SK-N-SH treated with all-trans-retinoic acid at 6 μM for 48 hours (cell line): ENCODE measurements at regions not wholly inside any gene's neighbourhood (a gene's known extent, or its start where the extent isn't known, plus 50 kb on each side); places are given as distances from the start of the nearest gene placed in this dataset.

Experiments
- ARNTL ChIP-seq: fragments of 450-650 bp; formaldehyde crosslinking; IDR thresholded peaks from 2 replicates; pipeline ENCODE4 v1.5.0; 2020; ENCODE audit warnings: low read depth, mild to moderate bottlenecking, moderate library complexity, borderline replicate concordance
- BACH2 ChIP-seq: fragments of 250-450 bp; sonication (Bioruptor Pico); IDR thresholded peaks from 2 replicates; pipeline ENCODE4 v1.9.0; 2021; ENCODE audit warnings: mild to moderate bottlenecking, borderline replicate concordance
- CSRNP3 ChIP-seq: fragments of 250-450 bp; sonication (Bioruptor Pico); IDR thresholded peaks from 2 replicates; pipeline ENCODE4 v1.5.1; 2021; ENCODE audit warnings: mild to moderate bottlenecking, moderate library complexity
- ESRRG ChIP-seq: fragments of 250-450 bp; sonication (Bioruptor Pico); IDR thresholded peaks from 2 replicates; pipeline ENCODE4 v1.6.1; 2021; ENCODE audit warnings: mild to moderate bottlenecking
- GLIS3 ChIP-seq: fragments of 250-450 bp; sonication (Bioruptor Pico); IDR thresholded peaks from 2 replicates; pipeline ENCODE4 v1.5.0; 2020; ENCODE audit warnings: mild to moderate bottlenecking, moderate library complexity
- PATZ1 ChIP-seq: fragments of 250-450 bp; sonication (Bioruptor Pico); IDR thresholded peaks from 2 replicates; pipeline ENCODE4 v1.8.0; 2020; ENCODE audit warnings: mild to moderate bottlenecking, moderate library complexity, borderline replicate concordance
- SNAI2 ChIP-seq: fragments of 250-450 bp; sonication (Bioruptor Pico); IDR thresholded peaks from 2 replicates; pipeline ENCODE4 v1.5.0; 2020; ENCODE audit warnings: mild to moderate bottlenecking, moderate library complexity
- TCF4 ChIP-seq: fragments of 250-450 bp; sonication (Bioruptor Pico); IDR thresholded peaks from 2 replicates; pipeline ENCODE4 v1.8.0; 2021; ENCODE audit warnings: mild to moderate bottlenecking, moderate library complexity, borderline replicate concordance
- TOX ChIP-seq: fragments of 250-450 bp; sonication (Bioruptor Pico); IDR thresholded peaks from 2 replicates; pipeline ENCODE4 v1.8.0; 2021; ENCODE audit warnings: mild to moderate bottlenecking, moderate library complexity, borderline replicate concordance
- TSHZ2 ChIP-seq: fragments of 250-450 bp; sonication (Bioruptor Pico); IDR thresholded peaks from 2 replicates; pipeline ENCODE4 v1.5.0; 2020; ENCODE audit warnings: mild to moderate bottlenecking, moderate library complexity
- ZFP3 ChIP-seq: fragments of 250-450 bp; sonication (Bioruptor Pico); IDR thresholded peaks from 2 replicates; pipeline ENCODE4 v1.5.0; 2020; ENCODE audit warnings: mild to moderate bottlenecking, moderate library complexity
- ZFP30 ChIP-seq: fragments of 450-650 bp; formaldehyde crosslinking; IDR thresholded peaks from 2 replicates; pipeline ENCODE4 v1.5.0; 2022; ENCODE audit warnings: mild to moderate bottlenecking, moderate library complexity
- ZNF565 ChIP-seq: fragments of 450-650 bp; formaldehyde crosslinking; conservative IDR thresholded peaks from 2 replicates; pipeline ENCODE4 v1.5.0; 2020; ENCODE audit warnings: low read depth, mild to moderate bottlenecking, moderate library complexity
- ZNF70 ChIP-seq: fragments of 450-650 bp; formaldehyde crosslinking; IDR thresholded peaks from 2 replicates; pipeline ENCODE4 v1.5.0; 2020; ENCODE audit warnings: mild to moderate bottlenecking, moderate library complexity

GRCh38 chr18:67778016-67778415 is 261.5 kb upstream of the DSEL start:
- TF ChIP-seq BACH2 = no peak
- TF ChIP-seq CSRNP3 (CRISPR knock-in tag) = no peak
- TF ChIP-seq PATZ1 (CRISPR knock-in tag) = no peak
- no peak for TF ChIP-seq ZFP30 (CRISPR knock-in tag)
- TF ChIP-seq ARNTL (CRISPR knock-in tag) = no peak
- TF ChIP-seq ESRRG (CRISPR knock-in tag) = no peak
- TF ChIP-seq SNAI2 = no peak
- no peak for TF ChIP-seq TOX (CRISPR knock-in tag)
- no peak for TF ChIP-seq TSHZ2 (CRISPR knock-in tag)
- no peak for TF ChIP-seq ZFP3 (CRISPR knock-in tag)
- TF ChIP-seq ZNF565 (CRISPR knock-in tag) = no peak
- no peak for TF ChIP-seq GLIS3 (CRISPR knock-in tag)
- no peak for TF ChIP-seq TCF4 (CRISPR knock-in tag)
- no peak for TF ChIP-seq ZNF70
